Motor neuron (in vitro differentiated cells): ENCODE measurements at regions not wholly inside any gene's neighbourhood (a gene's known extent, or its start where the extent isn't known, plus 50 kb on each side); places are given as distances from the start of the nearest gene placed in this dataset.

Experiments
- ATAC-seq, 8 experiments: fragments of 200-7000 bp; cut with Tn5 transposase; replicated peaks in 6 of 8; 2 replicates each; pipeline ENCODE4 v1.8.0; 2021; ENCODE audit warnings: mild to moderate bottlenecking in 8 of 8, moderate library complexity in 8 of 8
- H3K27ac ChIP-seq, 2 donors: fragments of 250-450 bp; sonication (Bioruptor Pico); 2 replicates each; pipeline ENCODE4 v1.9.0; 2021; ENCODE audit warnings: antibody characterized with exemption in 2 of 2, mild to moderate bottlenecking in 2 of 2, moderate library complexity in 1 of 2
- H3K4me1 ChIP-seq, 2 donors: fragments of 250-450 bp; sonication (Bioruptor Pico); replicated peaks in 1 of 2; 2 replicates each; pipeline ENCODE4 v1.6.1; 2021; ENCODE audit warnings: antibody characterized with exemption in 2 of 2, mild to moderate bottlenecking in 2 of 2, moderate library complexity in 1 of 2
- H3K4me3 ChIP-seq, 5 donors: fragments of 250-450 bp; sonication (Bioruptor Pico); 2 replicates each; pipeline ENCODE4 v1.9.0; 2021; ENCODE audit warnings: antibody characterized with exemption in 5 of 5, mild to moderate bottlenecking in 5 of 5, moderate library complexity in 4 of 5
- WGBS, 10 experiments: fragments of 450-650 bp; shearing (Covaris generic); methylation state at CpG; one replicate each; pipeline ENCODE4 v1.0.0; 2022; 5-methylcytosine and 5-hydroxymethylcytosine counted together
- in situ Hi-C, 9 experiments: fragments of 400-800 bp; cut with MboI; loops; one replicate each; pipeline ENCODE4 v1.15.0; 2021; ENCODE audit warnings: low sequenced_read_pairs in 9 of 9, low pct_unique_long_range_greater_than_20kb in 2 of 9; ENCODE audit not compliant: unreplicated experiment in 9 of 9

DNA sequence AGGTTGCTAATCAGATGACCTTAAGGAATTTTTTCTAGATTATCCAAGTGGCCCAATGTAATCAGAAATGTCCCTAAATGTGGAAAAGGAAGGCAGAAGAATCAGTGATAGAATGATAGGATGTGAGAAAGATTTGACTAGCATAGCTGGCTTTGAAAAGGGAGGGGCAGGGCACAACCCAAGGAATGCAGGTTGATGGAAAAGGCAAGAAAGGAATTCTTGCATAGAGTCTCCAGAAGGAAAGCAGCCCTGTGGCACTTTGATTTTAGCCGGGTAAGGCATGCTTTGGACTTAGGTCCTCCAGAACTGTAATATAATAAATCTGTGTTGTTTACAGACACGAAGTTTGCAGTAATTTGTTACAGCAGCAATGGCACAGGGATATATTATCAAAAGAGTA, 375.7 kb upstream of the B3GALT2 start:
- in situ Hi-C loops, result no loop called here
- H3K27ac ChIP-seq, result no peak overlapping the region
- ATAC-seq, result peak in 3 of 8 experiments; percentile 18 to 62 (median 21)

DNA sequence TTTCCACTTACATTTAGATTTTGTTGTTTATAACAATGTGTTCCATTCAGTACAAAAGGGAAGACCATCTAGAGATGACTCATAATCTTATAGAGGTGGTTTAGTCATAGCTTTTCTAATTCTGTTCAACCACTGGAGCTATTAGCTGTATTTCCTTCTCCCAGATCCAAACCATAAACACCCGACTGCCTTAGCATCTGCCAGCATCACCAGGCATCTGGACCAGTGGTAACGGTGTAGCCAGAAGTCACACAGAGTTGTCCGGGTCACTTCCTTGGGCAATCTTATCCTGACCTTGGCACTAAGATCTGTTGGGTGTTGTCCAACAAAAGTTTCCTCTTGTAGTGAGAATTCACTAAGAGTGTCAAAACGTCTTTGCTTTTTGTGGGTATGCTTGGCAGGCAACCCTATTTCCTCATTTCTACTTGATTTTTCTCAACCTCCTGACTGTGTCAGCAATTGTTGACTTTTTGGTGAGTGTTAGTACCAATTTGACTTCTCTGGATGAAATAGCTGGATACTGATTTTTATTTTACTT, 372.1 kb upstream of the B3GALT2 start:
- in situ Hi-C loops, result no loop called here
- peak in 2 of 8 experiments; percentile 57 for ATAC-seq
- Histone ChIP-seq H3K4me1 (no peaks in the 10 kb centered on the region), H3K4me3 (no peak overlapping the region), H3K27ac (no peak overlapping the region)
- 9 to 100% (median 79%) methylated on average over 1 to 4 of the region's 4 CpGs; no CpG with 5 or more reads in 2 of the 10 experiments for WGBS, 10 experiments

More for the DNA sequence above, 375.7 kb upstream of the B3GALT2 start:
- WGBS, 10 experiments, result 21 to 60% (median 47%) methylated on average over 1 to 2 of the region's 2 CpGs; no CpG with 5 or more reads in 2 of the 10 experiments
- Histone ChIP-seq H3K4me3 (no peak overlapping the region), H3K4me1 (no peaks in the 10 kb centered on the region)

DNA sequence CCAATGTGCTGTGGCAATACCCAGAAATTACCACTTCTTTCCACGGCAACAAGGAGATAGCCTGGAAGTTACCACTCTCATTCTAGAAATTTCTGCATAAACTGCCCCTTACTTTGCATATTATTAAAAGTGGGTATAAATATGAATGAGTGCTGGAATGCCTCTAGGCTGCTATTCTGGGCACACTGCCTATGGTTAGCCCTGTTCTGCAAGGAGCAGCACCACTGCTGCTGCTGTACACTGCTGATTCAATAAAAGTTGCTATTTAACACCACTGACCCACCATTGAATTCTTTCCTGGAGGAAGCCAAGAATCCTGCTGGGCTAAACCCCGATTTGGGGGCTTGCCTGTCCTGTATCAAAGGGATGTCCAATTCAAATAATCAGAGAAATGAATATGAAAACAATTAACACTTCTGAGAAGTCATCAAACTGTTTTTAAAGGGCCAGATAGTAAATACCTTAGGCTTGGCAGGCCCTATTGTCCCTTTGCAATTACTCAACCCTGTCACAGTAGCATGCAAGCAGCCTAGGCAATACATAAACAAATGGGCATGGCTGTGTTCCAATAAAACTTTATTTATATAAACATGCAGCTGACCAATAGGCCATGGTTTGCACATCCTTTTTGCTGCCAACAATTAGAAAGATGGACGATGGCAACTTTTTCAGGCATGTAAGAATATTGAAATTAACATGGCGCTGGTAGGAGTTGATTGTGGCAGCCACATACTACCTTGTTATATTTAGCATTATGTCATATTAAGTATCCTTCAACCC, 369.4 kb upstream of the B3GALT2 start:
- Histone ChIP-seq H3K4me3 (no peak overlapping the region), H3K4me1 (no peaks in the 10 kb centered on the region), H3K27ac (no peak overlapping the region)
- in situ Hi-C loops, result no loop called here
- WGBS, 10 experiments, result 0 to 94% (median 76%) methylated on average over 1 to 4 of the region's 4 CpGs
- peak in 4 of 8 experiments; percentile 52 to 97 (median 76) for ATAC-seq

DNA sequence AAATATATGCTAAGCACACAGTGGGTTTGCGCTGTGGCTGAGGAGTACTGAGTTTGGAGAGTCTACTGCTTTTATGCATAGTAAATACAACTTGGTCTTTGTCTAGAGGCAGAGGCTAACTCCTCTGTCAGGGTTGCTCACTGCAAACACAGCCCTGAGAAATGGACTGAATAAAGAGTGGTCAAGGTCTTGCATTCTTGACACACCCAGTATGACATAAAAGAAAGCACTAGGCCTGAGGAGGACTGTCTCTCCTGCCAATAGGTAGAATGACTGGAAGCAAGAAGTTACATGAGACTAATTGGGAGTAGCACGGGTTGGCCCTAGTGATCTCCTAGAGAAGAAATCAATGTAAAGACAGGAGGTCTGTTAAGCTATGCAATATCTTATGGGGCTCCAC, 367.2 kb upstream of the B3GALT2 start:
- in situ Hi-C loops, result no loop called here

DNA sequence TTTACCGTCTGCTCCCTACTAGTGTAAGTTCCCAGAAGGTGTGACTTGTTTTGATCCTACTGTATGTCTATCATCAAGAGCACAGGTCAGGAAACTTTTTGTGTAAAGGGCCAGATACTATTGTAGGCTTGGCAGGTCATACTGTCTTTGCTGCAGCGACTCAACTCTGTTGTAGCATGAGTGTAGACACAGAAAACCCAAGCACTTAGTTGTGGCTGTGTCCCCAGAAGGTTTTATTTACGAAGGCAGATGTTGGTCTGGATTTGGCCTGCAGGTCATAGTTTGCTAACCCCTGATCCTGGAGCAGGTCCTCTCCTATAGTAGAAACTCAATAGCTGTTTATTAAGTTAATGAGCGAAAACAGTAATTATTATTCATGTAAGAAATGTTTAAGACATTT, 365.9 kb upstream of the B3GALT2 start:
- Histone ChIP-seq H3K4me3 (no peak overlapping the region), H3K27ac (no peak overlapping the region), H3K4me1 (peaks cover 0 to 3% of the 10 kb centered on the region in 2 donors)
- in situ Hi-C loops, result no loop called here
- ATAC-seq, result no peak
- WGBS, 10 experiments, result 16 to 100% (median 88%) methylated on average over 2 to 4 of the region's 4 CpGs

More for the DNA sequence above, 367.2 kb upstream of the B3GALT2 start:
- 20 to 100% (median 82%) methylated on average over 1 to 2 of the region's 2 CpGs; no CpG with 5 or more reads in 2 of the 10 experiments for WGBS, 10 experiments
- Histone ChIP-seq H3K4me3 (no peak overlapping the region), H3K27ac (no peak overlapping the region), H3K4me1 (peaks cover 0 to 3% of the 10 kb centered on the region in 2 donors)
- ATAC-seq, result peak in 3 of 8 experiments; percentile 42 to 89 (median 87)

DNA sequence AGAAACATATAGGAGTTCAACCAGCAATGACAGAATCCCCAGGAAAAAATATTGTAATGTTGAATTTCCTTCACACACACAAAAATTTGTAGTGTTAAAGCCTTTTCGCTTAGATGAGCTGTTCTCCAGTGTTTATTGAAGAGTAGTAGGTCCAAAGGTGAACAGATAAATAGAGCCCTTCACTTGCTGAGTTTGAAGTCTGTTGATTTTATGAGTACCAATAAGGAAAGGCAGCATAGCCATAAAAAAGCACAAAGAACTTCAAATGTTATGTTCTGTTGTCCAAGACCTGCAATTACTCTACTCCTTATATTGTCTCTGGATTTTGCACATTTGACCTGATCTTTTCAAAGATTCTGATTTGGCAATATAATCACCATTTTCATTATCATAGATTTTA, 362.7 kb upstream of the B3GALT2 start:
- 17 to 100% (median 82%) methylated on average over 1 of the region's 1 CpG; no CpG with 5 or more reads in 2 of the 10 experiments for WGBS, 10 experiments
- in situ Hi-C loops, result no loop called here

DNA sequence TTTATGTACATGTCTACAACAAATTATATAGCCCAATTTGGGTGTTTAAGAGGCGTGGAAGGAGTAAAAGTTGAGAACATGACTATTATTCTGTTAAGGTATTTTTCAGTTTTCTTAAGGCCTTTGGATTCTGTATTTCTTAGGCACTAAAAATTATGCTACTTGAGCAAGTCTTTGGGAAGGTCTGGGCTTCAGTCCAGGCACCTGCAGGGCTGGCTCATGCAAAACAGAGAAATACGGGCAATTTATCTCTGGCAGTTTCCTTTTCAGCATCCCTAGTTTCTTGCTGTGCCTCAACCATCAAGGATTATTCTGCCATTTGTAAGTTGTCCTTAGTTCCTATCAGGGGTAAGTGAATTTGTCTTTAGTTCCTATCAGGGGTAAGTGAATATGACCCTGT, 358.8 kb upstream of the B3GALT2 start:
- in situ Hi-C loops, result no loop called here
- 20 to 100% (median 73%) methylated on average over 1 to 2 of the region's 2 CpGs; no CpG with 5 or more reads in 2 of the 10 experiments for WGBS, 10 experiments
- no peak for ATAC-seq
- peaks cover 0 to 3% of the 10 kb centered on the region in 2 donors for H3K4me1 ChIP-seq
- H3K27ac ChIP-seq, result no peak overlapping the region
- no peak overlapping the region for H3K4me3 ChIP-seq

More for the DNA sequence above, 362.7 kb upstream of the B3GALT2 start:
- Histone ChIP-seq H3K27ac (no peak overlapping the region), H3K4me3 (no peak overlapping the region), H3K4me1 (peaks cover 0 to 3% of the 10 kb centered on the region in 2 donors)
- no peak for ATAC-seq

DNA sequence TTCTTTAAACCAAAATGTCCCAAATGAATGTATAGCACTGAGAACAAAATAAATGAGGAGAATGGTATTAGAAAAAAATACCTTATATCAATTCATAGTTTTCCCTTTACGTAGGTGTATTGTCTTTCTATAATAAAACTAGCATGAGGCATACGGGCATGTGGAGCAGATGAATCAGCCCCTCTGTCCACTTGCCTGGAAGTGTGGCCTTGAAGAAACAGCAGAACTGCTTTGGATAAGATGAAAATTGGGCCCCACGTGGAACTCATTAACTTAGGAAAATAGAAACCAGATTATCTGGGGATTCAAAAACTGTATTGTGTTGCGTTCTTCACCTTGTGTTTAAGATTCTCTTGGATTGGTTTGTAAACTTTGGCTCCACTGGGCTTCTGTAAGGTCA, 356.8 kb upstream of the B3GALT2 start:
- WGBS, 10 experiments, result 5 to 93% (median 72%) methylated on average over 2 to 4 of the region's 4 CpGs; no CpG with 5 or more reads in 2 of the 10 experiments
- ATAC-seq, result no peak
- in situ Hi-C loops, result no loop called here

DNA sequence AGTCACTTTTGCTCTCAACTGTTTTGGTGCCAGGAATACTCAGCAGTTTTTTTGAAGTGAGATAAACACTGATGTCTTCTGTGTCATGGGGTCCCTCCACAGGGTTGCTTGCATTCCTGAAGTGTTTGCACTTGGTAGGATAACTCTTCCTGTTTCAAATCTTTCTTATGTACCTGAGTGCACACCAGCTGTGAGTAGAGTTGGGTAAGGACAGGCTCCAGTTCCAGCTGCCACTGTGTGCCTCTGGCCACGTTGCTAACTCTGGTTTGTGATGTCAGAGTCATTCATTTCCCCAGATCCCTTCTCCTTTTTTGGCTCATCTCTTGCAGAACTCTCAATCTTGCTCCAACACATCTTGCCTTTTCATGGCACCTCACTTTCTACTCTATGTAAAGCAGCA, 356.3 kb upstream of the B3GALT2 start:
- no peak for ATAC-seq

More for the DNA sequence above, 356.8 kb upstream of the B3GALT2 start:
- Histone ChIP-seq H3K4me1 (no peaks in the 10 kb centered on the region), H3K4me3 (no peak overlapping the region), H3K27ac (no peak overlapping the region)

DNA sequence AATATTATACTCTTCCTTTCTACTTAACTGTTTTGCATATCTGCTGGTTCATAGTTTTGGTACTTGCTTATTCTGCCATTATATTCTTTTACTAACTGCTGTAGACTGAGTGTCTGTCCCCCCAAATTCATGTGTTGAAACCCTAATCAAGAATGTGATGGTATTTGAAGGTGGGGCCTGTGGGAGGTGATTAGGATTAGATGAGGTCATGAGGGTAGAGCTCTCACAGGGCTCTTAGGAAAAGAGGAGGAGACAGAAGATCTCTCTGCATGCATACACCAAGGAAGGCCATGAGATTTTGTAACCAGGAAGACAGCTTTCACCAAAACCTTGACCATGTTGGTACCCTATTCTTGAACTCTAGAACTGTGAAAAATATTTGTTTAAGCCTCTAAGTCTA, 354.1 kb upstream of the B3GALT2 start:
- Histone ChIP-seq H3K4me3 (no peak overlapping the region), H3K4me1 (no peaks in the 10 kb centered on the region), H3K27ac (no peak overlapping the region)
- peak in 1 of 8 experiments; percentile 22 for ATAC-seq
- in situ Hi-C loops, result no loop called here

More for the DNA sequence above, 356.3 kb upstream of the B3GALT2 start:
- Histone ChIP-seq H3K4me1 (no peaks in the 10 kb centered on the region), H3K4me3 (no peak overlapping the region), H3K27ac (no peak overlapping the region)
- in situ Hi-C loops, result no loop called here
- 0 to 50% (median 27%) methylated on average over 1 of the region's 1 CpG; no CpG with 5 or more reads in 3 of the 10 experiments for WGBS, 10 experiments

DNA sequence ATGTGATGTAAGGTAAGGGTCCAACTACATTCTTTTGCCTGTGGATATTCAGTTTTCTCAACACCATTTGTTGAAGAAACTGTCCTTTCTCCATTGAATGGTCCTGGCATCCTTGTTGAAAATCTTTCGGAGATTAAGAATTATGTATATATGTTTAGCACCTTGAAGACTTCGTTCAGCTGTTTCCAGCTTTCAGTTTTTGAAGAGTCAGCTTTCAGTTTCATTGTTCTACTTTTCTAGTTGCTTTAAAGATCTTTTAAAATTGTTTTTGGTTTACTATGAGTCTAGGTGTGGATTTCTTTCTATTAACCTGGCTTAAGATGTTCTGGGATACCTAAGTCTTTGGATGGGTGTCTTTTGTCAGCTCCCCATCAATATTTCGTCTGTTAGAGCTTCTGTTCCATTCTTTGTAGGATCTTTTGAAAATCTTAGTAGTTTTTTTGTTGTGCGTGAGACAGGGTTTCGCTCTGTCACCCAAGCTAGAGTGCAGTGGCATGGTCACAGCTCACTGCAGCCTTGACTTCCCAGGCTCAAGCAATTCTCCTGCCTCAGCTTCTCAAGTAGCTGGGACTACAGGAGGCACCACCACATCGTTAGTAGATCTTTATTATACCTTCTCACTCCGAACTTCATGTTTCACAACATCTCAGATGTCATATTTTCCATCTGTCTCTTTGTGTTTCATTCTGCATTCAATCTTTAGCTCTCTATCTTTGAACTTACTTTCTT, 353.5 kb upstream of the B3GALT2 start:
- 25 to 92% (median 81%) methylated on average over 1 to 7 of the region's 7 CpGs for WGBS, 10 experiments
- no peak for ATAC-seq
- no peak overlapping the region for H3K4me3 ChIP-seq
- H3K27ac ChIP-seq, result no peak overlapping the region
- no peaks in the 10 kb centered on the region for H3K4me1 ChIP-seq
- in situ Hi-C loops, result no loop called here

DNA sequence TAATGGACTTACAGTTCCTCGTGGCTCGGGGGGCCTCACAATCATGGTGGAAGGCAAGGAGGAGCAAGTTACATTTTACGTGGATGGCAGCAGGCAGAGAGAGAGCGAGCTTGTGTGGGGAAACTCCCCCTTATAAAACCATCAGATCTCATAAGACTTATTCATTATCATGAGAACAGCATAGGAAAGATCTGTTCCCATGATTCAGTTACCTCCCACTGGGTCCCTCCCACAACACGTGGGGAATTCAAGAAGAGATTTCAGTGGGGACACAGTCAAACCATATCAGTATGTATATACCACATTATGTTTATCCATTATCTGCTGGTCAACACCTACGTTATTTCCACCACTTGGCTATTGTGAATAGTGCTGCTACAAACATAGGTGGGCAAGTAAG, 352.3 kb upstream of the B3GALT2 start:
- in situ Hi-C loops, result no loop called here
- H3K4me1 ChIP-seq, result no peaks in the 10 kb centered on the region
- no peak for ATAC-seq
- WGBS, 10 experiments, result 13 to 95% (median 83%) methylated on average over 1 to 6 of the region's 6 CpGs
- no peak overlapping the region for H3K27ac ChIP-seq
- H3K4me3 ChIP-seq, result no peak overlapping the region

DNA sequence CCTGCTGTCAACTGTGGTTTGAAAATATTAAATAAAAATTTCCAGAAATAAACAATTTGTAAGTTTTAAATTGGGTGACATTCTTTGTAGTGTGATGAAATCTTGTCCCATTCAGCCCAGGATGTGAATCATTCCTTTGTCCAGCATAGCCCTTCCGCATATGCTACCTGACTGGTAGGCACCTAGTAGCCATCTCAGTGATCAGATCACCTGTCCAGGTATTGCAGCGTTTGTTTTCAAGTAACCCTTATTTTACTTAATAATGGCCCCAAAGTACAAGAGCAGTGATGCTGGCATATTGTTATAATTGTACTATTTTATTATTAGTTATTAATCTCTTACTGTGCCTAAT, 351.6 kb upstream of the B3GALT2 start:
- Histone ChIP-seq H3K4me3 (no peak overlapping the region), H3K27ac (no peak overlapping the region), H3K4me1 (no peaks in the 10 kb centered on the region)
- 30 to 100% (median 88%) methylated on average over 1 to 2 of the region's 2 CpGs; no CpG with 5 or more reads in 1 of the 10 experiments for WGBS, 10 experiments
- no peak for ATAC-seq
- in situ Hi-C loops, result no loop called here
